Erythroblast (primary cell): ENCODE measurements at regions not wholly inside any gene's neighbourhood (a gene's known extent, or its start where the extent isn't known, plus 50 kb on each side); places are given as distances from the start of the nearest gene placed in this dataset.

ENCODE experiments used
- GATA1 ChIP-seq: IDR thresholded peaks from 2 replicates; pipeline ENCODE4 v1.6.1; 2011; ENCODE audit warnings: low read depth, mild to moderate bottlenecking, control low read depth, low read length, moderate library complexity
- POLR2A ChIP-seq: IDR thresholded peaks from 2 replicates; pipeline ENCODE4 v1.6.1; 2011; ENCODE audit warnings: mild to moderate bottlenecking, low read length

GRCh38 chr2:65658881-65659280 is 226.5 kb upstream of the SPRED2 start:
- no peak for TF ChIP-seq POLR2A
- TF ChIP-seq GATA1, result no peak
